GM12878 (cell line): ENCODE measurements at regions not wholly inside any gene's neighbourhood (a gene's known extent, or its start where the extent isn't known, plus 50 kb on each side); places are given as distances from the start of the nearest gene placed in this dataset.

Experiments used
- CTCF ChIP-seq, 3 experiments: IDR thresholded peaks in 2 of 3; conservative IDR thresholded peaks in 1 of 3; 2 replicates each; pipeline ENCODE4 v1.5.1; 2011; ENCODE audit warnings: low read depth in 3 of 3, low read length in 3 of 3, mild to moderate bottlenecking in 3 of 3, control low read depth in 2 of 3, moderate library complexity in 2 of 3, inconsistent platforms in 1 of 3, mixed read lengths in 1 of 3; ENCODE audit not compliant: control insufficient read depth in 2 of 3, insufficient read depth in 1 of 3; ENCODE audit errors: extremely low read depth in 1 of 3
- POLR2A ChIP-seq: IDR thresholded peaks from 2 replicates; pipeline ENCODE4 v1.6.1; 2011; ENCODE audit warnings: low read depth, mild to moderate bottlenecking, low read length
- ZZZ3 ChIP-seq: IDR thresholded peaks from 2 replicates; pipeline ENCODE4 v1.6.1; 2011; ENCODE audit warnings: low read depth; ENCODE audit not compliant: control insufficient read depth, insufficient read length
- TF ChIP-seq, protein P1 (sequence below): IDR thresholded peaks from 2 replicates; pipeline ENCODE4 v1.6.1; 2012; ENCODE audit warnings: mild to moderate bottlenecking, low read depth, low read length

- TF ChIP-seq ZZZ3 (no peak), CTCF (IDR thresholded peaks at IDR 0.05 in 2 of 3, conservative IDR thresholded peaks at IDR 0.05 in 1 of 3; ENCODE audit: control insufficient read depth in 2 of 3, extremely low read depth in 1 of 3, insufficient read depth in 1 of 3, low read depth in 3 of 3, low read length in 3 of 3) (no peak), POLR2A (no peak)
- TF ChIP-seq, protein P1, sequence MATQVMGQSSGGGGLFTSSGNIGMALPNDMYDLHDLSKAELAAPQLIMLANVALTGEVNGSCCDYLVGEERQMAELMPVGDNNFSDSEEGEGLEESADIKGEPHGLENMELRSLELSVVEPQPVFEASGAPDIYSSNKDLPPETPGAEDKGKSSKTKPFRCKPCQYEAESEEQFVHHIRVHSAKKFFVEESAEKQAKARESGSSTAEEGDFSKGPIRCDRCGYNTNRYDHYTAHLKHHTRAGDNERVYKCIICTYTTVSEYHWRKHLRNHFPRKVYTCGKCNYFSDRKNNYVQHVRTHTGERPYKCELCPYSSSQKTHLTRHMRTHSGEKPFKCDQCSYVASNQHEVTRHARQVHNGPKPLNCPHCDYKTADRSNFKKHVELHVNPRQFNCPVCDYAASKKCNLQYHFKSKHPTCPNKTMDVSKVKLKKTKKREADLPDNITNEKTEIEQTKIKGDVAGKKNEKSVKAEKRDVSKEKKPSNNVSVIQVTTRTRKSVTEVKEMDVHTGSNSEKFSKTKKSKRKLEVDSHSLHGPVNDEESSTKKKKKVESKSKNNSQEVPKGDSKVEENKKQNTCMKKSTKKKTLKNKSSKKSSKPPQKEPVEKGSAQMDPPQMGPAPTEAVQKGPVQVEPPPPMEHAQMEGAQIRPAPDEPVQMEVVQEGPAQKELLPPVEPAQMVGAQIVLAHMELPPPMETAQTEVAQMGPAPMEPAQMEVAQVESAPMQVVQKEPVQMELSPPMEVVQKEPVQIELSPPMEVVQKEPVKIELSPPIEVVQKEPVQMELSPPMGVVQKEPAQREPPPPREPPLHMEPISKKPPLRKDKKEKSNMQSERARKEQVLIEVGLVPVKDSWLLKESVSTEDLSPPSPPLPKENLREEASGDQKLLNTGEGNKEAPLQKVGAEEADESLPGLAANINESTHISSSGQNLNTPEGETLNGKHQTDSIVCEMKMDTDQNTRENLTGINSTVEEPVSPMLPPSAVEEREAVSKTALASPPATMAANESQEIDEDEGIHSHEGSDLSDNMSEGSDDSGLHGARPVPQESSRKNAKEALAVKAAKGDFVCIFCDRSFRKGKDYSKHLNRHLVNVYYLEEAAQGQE: no peak
Measured at GRCh38 chr6:170073846-170074245, 217.0 kb downstream of the DLL1 start.
